HG03064 (cell line): ENCODE measurements at regions not wholly inside any gene's neighbourhood (a gene's known extent, or its start where the extent isn't known, plus 50 kb on each side); places are given as distances from the start of the nearest gene placed in this dataset.
A peak's percentile ranks its signal among the peaks of the same experiment; 100 is the strongest.
"Not testable (repeated sequence)": the region's sequence is repeated elsewhere in the genome, so short reads cannot be mapped to it uniquely, and the experiment has no call there.

Experiments used
- ATAC-seq: cut with Tn5 transposase; IDR thresholded peaks from one replicate; pipeline ENCODE4 v1.9.1; 2021; ENCODE audit warnings: low read depth; ENCODE audit not compliant: unreplicated experiment

- ATAC-seq = no peak
Observed at GRCh38 chr2:221780281-221780688, 208.2 kb upstream of the EPHA4 start.

- no peak for ATAC-seq
Observed at GRCh38 chr2:221779614-221780067, 207.5 kb upstream of the EPHA4 start.

GRCh38 chr2:221778025-221778424 lies 205.9 kb upstream of the EPHA4 start:
- no peak for ATAC-seq

GRCh38 chr2:221777119-221777518 lies 205.0 kb upstream of the EPHA4 start:
- no peak for ATAC-seq

GRCh38 chr2:221775096-221775495 lies 203.0 kb upstream of the EPHA4 start:
- no peak for ATAC-seq

- no peak for ATAC-seq
Observed at GRCh38 chr2:221774136-221774535, 202.0 kb upstream of the EPHA4 start.

GRCh38 chr2:221771297-221771696 lies 199.2 kb upstream of the EPHA4 start:
- no peak for ATAC-seq

- no peak for ATAC-seq
Observed at GRCh38 chr2:221767106-221768012, 195.3 kb upstream of the EPHA4 start.

GRCh38 chr2:221762496-221762895 lies 190.4 kb upstream of the EPHA4 start:
- no peak for ATAC-seq

- ATAC-seq = no peak
Observed at GRCh38 chr2:221761260-221761659, 189.2 kb upstream of the EPHA4 start.

GRCh38 chr2:221758076-221758475 lies 186.0 kb upstream of the EPHA4 start:
- no peak for ATAC-seq

GRCh38 chr2:221753401-221753800 lies 181.3 kb upstream of the EPHA4 start:
- ATAC-seq = no peak

GRCh38 chr2:221752781-221753180 lies 180.7 kb upstream of the EPHA4 start:
- ATAC-seq = no peak

GRCh38 chr2:221750316-221750715 lies 178.2 kb upstream of the EPHA4 start:
- no peak for ATAC-seq

GRCh38 chr2:221747289-221747972 lies 175.3 kb upstream of the EPHA4 start:
- ATAC-seq = peak; percentile 48

GRCh38 chr2:221741496-221742211 lies 169.6 kb upstream of the EPHA4 start:
- no peak for ATAC-seq

GRCh38 chr2:221731432-221732145 lies 159.5 kb upstream of the EPHA4 start:
- peak; percentile 68 for ATAC-seq

GRCh38 chr2:221726894-221727513 lies 154.9 kb upstream of the EPHA4 start:
- ATAC-seq = no peak

- ATAC-seq = no peak
Observed at GRCh38 chr2:221724631-221725203, 152.6 kb upstream of the EPHA4 start.

GRCh38 chr2:221724117-221724516 lies 152.0 kb upstream of the EPHA4 start:
- ATAC-seq = not testable (repeated sequence)
